ENCODE measurements at regions not wholly inside any gene's neighbourhood (a gene's known extent, or its start where the extent isn't known, plus 50 kb on each side); places are given as distances from the start of the nearest gene placed in this dataset.
"Not testable (repeated sequence)": the region's sequence is repeated elsewhere in the genome, so short reads cannot be mapped to it uniquely, and the experiment has no call there.

GRCh38 chr13:80726868-80727267 is 385.9 kb upstream of the SPRY2 start:
- Mint-ChIP-seq H3K27ac (no peak overlapping the region), H3K4me1 (peaks cover 2 to 9% of the 10 kb centered on the region in 2 donors), H3K4me3 (no peak overlapping the region), H3K9me3 (peaks cover 0 to 4% (median 0%) of the 10 kb centered on the region in 6 donors), H3K36me3 (peaks cover 0 to 5% (median 3%) of the 10 kb centered on the region in 3 donors), H3K27me3 (ENCODE audit: low read depth in 3 of 3) (peaks cover 2% of the 10 kb centered on the region in 3 donors)
- no peak for DNase-seq

- Mint-ChIP-seq H3K4me3 (no peak overlapping the region), H3K27ac (no peak overlapping the region), H3K4me1 (peaks cover 2 to 9% of the 10 kb centered on the region in 2 donors), H3K36me3 (no peaks in the 10 kb centered on the region), H3K9me3 (no peaks in the 10 kb centered on the region), H3K27me3 (ENCODE audit: low read depth in 3 of 3) (peaks cover 0 to 6% (median 0%) of the 10 kb centered on the region in 3 donors)
- no peak for DNase-seq
These were observed 380.8 kb upstream of the SPRY2 start for GRCh38 chr13:80721689-80722088.

DNA sequence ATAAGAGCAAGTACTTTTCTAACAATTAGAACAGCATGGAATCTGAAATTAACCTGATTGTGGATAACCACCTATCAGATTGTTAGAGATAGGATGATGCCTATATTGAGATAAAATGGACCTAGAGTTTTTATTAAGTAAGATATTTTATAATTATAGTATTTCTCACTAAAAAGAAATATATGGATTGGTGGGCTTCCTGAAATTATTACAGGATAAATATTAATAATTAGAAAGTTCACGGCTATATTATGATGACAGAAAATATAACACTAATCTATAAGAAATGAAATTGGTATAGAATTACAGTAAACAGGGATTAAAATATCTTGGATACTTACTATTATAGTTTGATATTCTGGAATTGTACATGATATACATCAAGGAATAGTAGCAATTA is 378.0 kb upstream of the SPRY2 start:
- Mint-ChIP-seq H3K36me3 (peaks cover 0 to 4% (median 3%) of the 10 kb centered on the region in 3 donors), H3K27ac (no peak overlapping the region), H3K27me3 (ENCODE audit: low read depth in 3 of 3) (peaks cover 0 to 4% (median 0%) of the 10 kb centered on the region in 3 donors), H3K9me3 (no peaks in the 10 kb centered on the region), H3K4me1 (peaks cover 2 to 9% of the 10 kb centered on the region in 2 donors), H3K4me3 (no peak overlapping the region)
- no peak for DNase-seq

DNA sequence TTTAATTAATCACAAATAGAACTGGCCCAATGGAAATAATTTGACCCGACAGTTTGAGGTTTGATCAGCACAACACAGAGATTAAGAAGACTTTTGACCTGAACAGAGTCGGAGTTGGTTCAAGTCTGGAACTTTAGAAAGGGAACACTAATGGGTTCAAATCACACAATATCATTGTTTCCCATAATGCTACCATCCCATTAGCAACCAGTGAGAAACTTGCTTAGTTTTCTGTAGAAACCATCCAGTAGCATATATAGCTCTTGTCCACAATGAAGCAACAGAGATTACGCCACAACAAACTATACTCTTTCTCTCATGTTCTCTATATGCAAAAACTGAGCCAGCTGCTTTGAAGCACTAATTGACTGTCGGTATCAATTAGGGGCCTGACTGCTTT is 376.9 kb upstream of the SPRY2 start:
- no peak for DNase-seq
- H3K27ac Mint-ChIP-seq: no peak overlapping the region
- H3K27me3 Mint-ChIP-seq (ENCODE audit: low read depth in 3 of 3): peaks cover 0 to 4% (median 0%) of the 10 kb centered on the region in 3 donors
- peaks cover 0 to 6% (median 0%) of the 10 kb centered on the region in 6 donors for H3K9me3 Mint-ChIP-seq
- H3K36me3 Mint-ChIP-seq: peaks cover 0 to 14% (median 10%) of the 10 kb centered on the region in 3 donors
- H3K4me1 Mint-ChIP-seq: peaks cover 2 to 5% of the 10 kb centered on the region in 2 donors
- H3K4me3 Mint-ChIP-seq: no peak overlapping the region

GRCh38 chr13:80716610-80717081 is 375.7 kb upstream of the SPRY2 start:
- DNase-seq: no peak
- Mint-ChIP-seq H3K27me3 (ENCODE audit: low read depth in 3 of 3) (peaks cover 0 to 4% (median 0%) of the 10 kb centered on the region in 3 donors), H3K9me3 (peaks cover 0 to 6% (median 0%) of the 10 kb centered on the region in 6 donors), H3K27ac (no peak overlapping the region), H3K36me3 (peaks cover 0 to 17% (median 10%) of the 10 kb centered on the region in 3 donors), H3K4me3 (no peak overlapping the region), H3K4me1 (no peaks in the 10 kb centered on the region)

DNA sequence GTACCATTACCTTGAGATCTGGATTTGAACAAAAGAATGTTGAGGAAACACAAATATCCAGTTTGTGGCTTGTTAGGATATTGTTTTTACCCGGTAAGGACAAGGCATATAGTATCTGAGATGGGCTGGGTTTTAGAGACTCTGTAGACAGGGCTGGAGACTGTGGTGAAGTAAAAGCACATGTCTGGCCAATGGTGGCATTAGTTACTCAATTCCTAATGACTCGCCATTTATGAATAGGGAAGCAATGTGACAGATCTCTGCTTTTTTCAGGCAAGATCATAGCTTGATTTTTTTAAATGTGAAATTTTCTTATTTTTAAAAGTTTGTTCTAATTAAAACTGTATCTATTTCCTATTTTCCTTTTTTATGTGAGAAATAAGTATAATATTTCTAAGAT is 371.1 kb upstream of the SPRY2 start:
- Mint-ChIP-seq H3K4me1 (no peaks in the 10 kb centered on the region), H3K27me3 (ENCODE audit: low read depth in 3 of 3) (peaks cover 0 to 4% (median 2%) of the 10 kb centered on the region in 3 donors), H3K27ac (no peak overlapping the region), H3K36me3 (peaks cover 0 to 17% (median 10%) of the 10 kb centered on the region in 3 donors), H3K4me3 (no peak overlapping the region), H3K9me3 (peaks cover 0 to 6% (median 0%) of the 10 kb centered on the region in 6 donors)
- no peak for DNase-seq

GRCh38 chr13:80708791-80709190 is 367.9 kb upstream of the SPRY2 start:
- Mint-ChIP-seq H3K27me3 (ENCODE audit: low read depth in 3 of 3) (peaks cover 0 to 4% (median 2%) of the 10 kb centered on the region in 3 donors), H3K36me3 (peaks cover 0 to 11% (median 7%) of the 10 kb centered on the region in 3 donors), H3K27ac (no peak overlapping the region), H3K9me3 (peaks cover 0 to 6% (median 0%) of the 10 kb centered on the region in 6 donors), H3K4me1 (no peaks in the 10 kb centered on the region), H3K4me3 (no peak overlapping the region)
- DNase-seq: no peak

- no peak overlapping the region for H3K4me3 Mint-ChIP-seq
These were observed 366.4 kb upstream of the SPRY2 start for GRCh38 chr13:80707000-80707983.

GRCh38 chr13:80706164-80706471 is 365.2 kb upstream of the SPRY2 start:
- H3K9me3 Mint-ChIP-seq: peaks cover 0 to 6% (median 0%) of the 10 kb centered on the region in 6 donors
- DNase-seq: no peak
- no peak overlapping the region for H3K27ac Mint-ChIP-seq
- no peak overlapping the region for H3K4me3 Mint-ChIP-seq
- H3K4me1 Mint-ChIP-seq: no peaks in the 10 kb centered on the region
- peaks cover 1 to 4% (median 2%) of the 10 kb centered on the region in 3 donors for H3K27me3 Mint-ChIP-seq (ENCODE audit: low read depth in 3 of 3)
- no peaks in the 10 kb centered on the region for H3K36me3 Mint-ChIP-seq

More at GRCh38 chr13:80707000-80707983, 366.4 kb upstream of the SPRY2 start:
- DNase-seq: no peak
- Mint-ChIP-seq H3K9me3 (no peaks in the 10 kb centered on the region), H3K27ac (no peak overlapping the region), H3K4me1 (no peaks in the 10 kb centered on the region), H3K27me3 (ENCODE audit: low read depth in 3 of 3) (peaks cover 1 to 4% (median 2%) of the 10 kb centered on the region in 3 donors), H3K36me3 (no peaks in the 10 kb centered on the region)

GRCh38 chr13:80705371-80706163 is 364.6 kb upstream of the SPRY2 start:
- H3K36me3 Mint-ChIP-seq: no peaks in the 10 kb centered on the region
- H3K27me3 Mint-ChIP-seq (ENCODE audit: low read depth in 3 of 3): peaks cover 1 to 4% (median 2%) of the 10 kb centered on the region in 3 donors
- H3K4me3 Mint-ChIP-seq: no peak overlapping the region
- H3K4me1 Mint-ChIP-seq: no peaks in the 10 kb centered on the region
- no peak overlapping the region for H3K27ac Mint-ChIP-seq
- peaks cover 0 to 10% (median 1%) of the 10 kb centered on the region in 6 donors for H3K9me3 Mint-ChIP-seq
- no peak for DNase-seq

DNA sequence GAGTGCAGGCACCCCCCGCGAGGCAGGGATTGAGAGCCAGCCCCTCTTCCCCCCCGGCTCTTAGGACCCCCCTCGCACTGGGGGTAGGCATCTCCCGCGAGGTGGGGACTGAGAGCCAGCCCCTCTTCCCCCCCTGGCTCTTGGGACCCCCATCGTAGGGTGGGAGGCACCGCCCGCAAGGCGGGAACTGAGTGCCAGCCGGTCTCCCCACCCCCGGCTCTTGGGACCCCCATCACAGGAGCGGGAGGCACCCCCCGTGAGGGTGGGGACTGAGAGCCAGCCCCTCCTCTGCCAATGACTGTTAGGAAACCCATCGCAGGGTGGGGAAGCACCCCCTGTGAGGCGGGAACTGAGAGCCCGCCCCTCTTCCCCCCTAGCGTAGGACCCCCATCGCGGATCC is 363.4 kb upstream of the SPRY2 start:
- DNase-seq: no peak
- H3K4me1 Mint-ChIP-seq: no peaks in the 10 kb centered on the region
- H3K36me3 Mint-ChIP-seq: no peaks in the 10 kb centered on the region
- no peak overlapping the region for H3K27ac Mint-ChIP-seq
- H3K27me3 Mint-ChIP-seq (ENCODE audit: low read depth in 3 of 3): peaks cover 0 to 3% (median 1%) of the 10 kb centered on the region in 3 donors
- no peak overlapping the region for H3K4me3 Mint-ChIP-seq
- peaks cover 0 to 17% (median 4%) of the 10 kb centered on the region in 6 donors for H3K9me3 Mint-ChIP-seq

- Mint-ChIP-seq H3K27ac (no peak overlapping the region), H3K36me3 (peaks cover 3 to 4% (median 3%) of the 10 kb centered on the region in 3 donors), H3K4me3 (no peak overlapping the region), H3K4me1 (no peaks in the 10 kb centered on the region), H3K9me3 (peaks cover 0 to 13% (median 8%) of the 10 kb centered on the region in 6 donors), H3K27me3 (ENCODE audit: low read depth in 3 of 3) (peaks cover 1 to 4% (median 3%) of the 10 kb centered on the region in 3 donors)
- no peak for DNase-seq
These were observed 354.9 kb upstream of the SPRY2 start for GRCh38 chr13:80695841-80696240.

GRCh38 chr13:80691814-80692213 is 350.9 kb upstream of the SPRY2 start:
- H3K4me1 Mint-ChIP-seq; H3K27me3 Mint-ChIP-seq (ENCODE audit: low read depth in 3 of 3); DNase-seq; H3K27ac Mint-ChIP-seq; H3K4me3 Mint-ChIP-seq; H3K9me3 Mint-ChIP-seq: not testable (repeated sequence)
- peaks cover 6 to 22% (median 20%) of the 10 kb centered on the region in 3 donors for H3K36me3 Mint-ChIP-seq

Measured in immature natural killer cell (primary cell).